ENCODE measurements at regions not wholly inside any gene's neighbourhood (a gene's known extent, or its start where the extent isn't known, plus 50 kb on each side); places are given as distances from the start of the nearest gene placed in this dataset.

DNA sequence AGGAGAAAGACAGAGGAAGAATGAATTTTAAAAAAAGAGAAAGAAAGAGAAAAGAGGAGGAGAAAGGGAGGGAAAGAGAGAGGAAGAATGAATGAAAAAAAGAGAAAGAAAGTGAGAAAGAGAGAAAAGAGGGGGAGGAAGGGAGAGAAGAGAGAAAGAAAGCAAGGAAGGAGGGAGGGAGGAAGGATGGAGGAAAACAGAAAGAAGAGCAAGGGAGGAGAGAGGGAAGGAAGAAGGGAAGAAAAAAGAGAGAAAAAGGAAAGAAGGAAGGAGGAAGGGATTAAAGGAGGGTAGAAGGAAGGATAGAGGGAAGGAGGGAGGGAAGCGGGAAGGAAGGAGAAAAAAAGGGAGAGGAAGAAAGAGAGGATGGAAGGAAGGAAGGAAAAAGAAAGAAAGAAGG, 122.3 kb upstream of the ZNF507 start:
- TF ChIP-seq, protein P1, sequence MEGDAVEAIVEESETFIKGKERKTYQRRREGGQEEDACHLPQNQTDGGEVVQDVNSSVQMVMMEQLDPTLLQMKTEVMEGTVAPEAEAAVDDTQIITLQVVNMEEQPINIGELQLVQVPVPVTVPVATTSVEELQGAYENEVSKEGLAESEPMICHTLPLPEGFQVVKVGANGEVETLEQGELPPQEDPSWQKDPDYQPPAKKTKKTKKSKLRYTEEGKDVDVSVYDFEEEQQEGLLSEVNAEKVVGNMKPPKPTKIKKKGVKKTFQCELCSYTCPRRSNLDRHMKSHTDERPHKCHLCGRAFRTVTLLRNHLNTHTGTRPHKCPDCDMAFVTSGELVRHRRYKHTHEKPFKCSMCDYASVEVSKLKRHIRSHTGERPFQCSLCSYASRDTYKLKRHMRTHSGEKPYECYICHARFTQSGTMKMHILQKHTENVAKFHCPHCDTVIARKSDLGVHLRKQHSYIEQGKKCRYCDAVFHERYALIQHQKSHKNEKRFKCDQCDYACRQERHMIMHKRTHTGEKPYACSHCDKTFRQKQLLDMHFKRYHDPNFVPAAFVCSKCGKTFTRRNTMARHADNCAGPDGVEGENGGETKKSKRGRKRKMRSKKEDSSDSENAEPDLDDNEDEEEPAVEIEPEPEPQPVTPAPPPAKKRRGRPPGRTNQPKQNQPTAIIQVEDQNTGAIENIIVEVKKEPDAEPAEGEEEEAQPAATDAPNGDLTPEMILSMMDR (IDR thresholded peaks at IDR 0.05; ENCODE audit: unreplicated experiment), result no peak
- H3K27me3 Mint-ChIP-seq (ENCODE audit: unreplicated experiment), result peaks cover 2% of the 10 kb centered on the region
- no peak overlapping the region for H3K27ac Mint-ChIP-seq (ENCODE audit: unreplicated experiment)

DNA sequence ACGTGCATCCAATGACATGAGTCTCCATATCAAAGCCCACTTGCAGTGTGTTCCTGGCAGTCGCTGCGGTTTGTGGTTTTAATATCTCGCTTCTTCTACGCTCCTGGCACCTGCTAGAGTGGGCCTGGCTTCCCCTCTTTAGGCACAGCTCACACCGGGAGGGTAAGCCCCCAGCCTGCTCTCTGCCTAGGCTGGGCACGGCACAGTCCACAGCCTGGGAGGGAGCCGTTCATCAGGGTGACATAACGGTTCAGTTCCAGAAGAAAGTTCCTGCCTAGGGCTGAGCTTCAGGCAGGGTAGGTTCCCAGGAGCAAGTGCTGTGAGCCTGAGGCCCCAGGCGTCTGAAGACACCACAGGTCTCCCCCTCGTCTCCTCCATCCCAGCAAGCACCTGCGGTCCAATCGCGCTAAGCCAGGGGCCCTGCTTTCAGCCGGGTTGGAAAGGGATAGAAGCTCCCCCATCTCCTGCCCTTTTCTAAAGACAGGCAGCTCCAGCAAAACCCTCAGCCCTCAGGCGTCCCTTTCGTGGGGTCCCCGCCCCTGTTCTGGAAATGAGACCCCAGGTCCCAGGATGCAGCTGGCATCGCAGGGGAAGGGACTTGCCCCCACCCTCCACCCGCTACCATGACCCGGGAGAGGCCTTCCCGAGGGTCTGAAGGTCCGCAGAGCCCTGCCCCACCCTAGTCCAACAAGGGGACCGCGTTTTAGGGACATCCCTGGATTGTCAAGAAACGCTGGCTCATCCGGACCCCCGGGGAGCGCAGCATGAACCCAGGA, 121.6 kb upstream of the ZNF507 start:
- TF ChIP-seq, protein P1 (IDR thresholded peaks at IDR 0.05; ENCODE audit: unreplicated experiment), result no peak
- H3K4me1 Mint-ChIP-seq (ENCODE audit: unreplicated experiment), result peaks cover 10% of the 10 kb centered on the region
- DNase-seq (ENCODE audit: low spot score), result no peak

More for the DNA sequence above, 122.3 kb upstream of the ZNF507 start:
- no peak for DNase-seq (ENCODE audit: low spot score)
- Mint-ChIP-seq H3K4me3 (ENCODE audit: unreplicated experiment) (no peak overlapping the region), H3K9me3 (ENCODE audit: unreplicated experiment) (no peaks in the 10 kb centered on the region), H3K4me1 (ENCODE audit: unreplicated experiment) (peaks cover 10% of the 10 kb centered on the region), H3K36me3 (ENCODE audit: low read depth, unreplicated experiment) (peaks cover 4% of the 10 kb centered on the region)

DNA sequence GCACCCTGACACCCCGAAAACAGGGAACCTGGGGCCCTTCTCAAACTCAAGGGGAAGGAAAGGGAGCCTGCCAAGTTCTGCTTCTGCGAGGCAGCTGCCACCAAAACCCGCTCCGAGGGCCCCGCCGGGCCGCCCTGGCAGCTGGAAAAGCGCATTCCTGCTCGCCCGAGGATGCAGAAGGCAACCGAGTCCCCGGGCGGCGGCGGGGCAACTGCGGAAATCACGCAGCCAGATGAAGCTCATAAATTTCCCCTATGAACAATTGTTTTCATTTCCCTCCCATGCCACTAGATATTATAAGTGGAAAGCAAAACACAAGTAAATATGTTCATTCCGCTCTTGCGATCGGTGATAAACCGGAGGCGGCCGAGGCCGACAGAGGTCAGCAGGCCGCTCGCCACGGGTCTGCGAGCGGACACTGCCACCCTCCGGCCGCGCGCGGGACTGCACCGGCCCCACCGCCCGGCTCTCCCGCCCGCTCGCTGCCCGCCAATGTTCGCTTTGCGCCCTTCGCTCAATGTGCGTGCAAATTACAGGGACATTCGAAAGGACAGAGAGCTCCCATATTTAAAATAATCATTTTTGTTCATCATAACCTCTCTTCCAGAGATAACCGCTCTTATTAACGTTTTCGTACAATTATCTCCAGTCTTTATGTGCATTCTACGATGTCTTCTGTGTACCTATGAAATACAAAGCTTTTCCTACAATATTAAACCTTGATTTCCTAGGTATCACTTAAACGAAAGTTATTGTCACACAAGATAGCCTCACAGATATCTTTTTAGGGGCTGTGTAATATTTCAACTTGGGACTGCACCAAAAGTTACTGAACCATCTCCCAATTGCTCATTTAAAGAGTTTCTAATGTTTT, 120.8 kb upstream of the ZNF507 start:
- peaks cover 2% of the 10 kb centered on the region for H3K27me3 Mint-ChIP-seq (ENCODE audit: unreplicated experiment)
- H3K4me1 Mint-ChIP-seq (ENCODE audit: unreplicated experiment), result peaks cover 10% of the 10 kb centered on the region

More for the DNA sequence above, 121.6 kb upstream of the ZNF507 start:
- H3K4me3 Mint-ChIP-seq (ENCODE audit: unreplicated experiment), result no peak overlapping the region
- H3K36me3 Mint-ChIP-seq (ENCODE audit: low read depth, unreplicated experiment), result peaks cover 4% of the 10 kb centered on the region
- H3K27ac Mint-ChIP-seq (ENCODE audit: unreplicated experiment), result no peak overlapping the region
- no peaks in the 10 kb centered on the region for H3K9me3 Mint-ChIP-seq (ENCODE audit: unreplicated experiment)
- H3K27me3 Mint-ChIP-seq (ENCODE audit: unreplicated experiment), result peaks cover 2% of the 10 kb centered on the region

DNA sequence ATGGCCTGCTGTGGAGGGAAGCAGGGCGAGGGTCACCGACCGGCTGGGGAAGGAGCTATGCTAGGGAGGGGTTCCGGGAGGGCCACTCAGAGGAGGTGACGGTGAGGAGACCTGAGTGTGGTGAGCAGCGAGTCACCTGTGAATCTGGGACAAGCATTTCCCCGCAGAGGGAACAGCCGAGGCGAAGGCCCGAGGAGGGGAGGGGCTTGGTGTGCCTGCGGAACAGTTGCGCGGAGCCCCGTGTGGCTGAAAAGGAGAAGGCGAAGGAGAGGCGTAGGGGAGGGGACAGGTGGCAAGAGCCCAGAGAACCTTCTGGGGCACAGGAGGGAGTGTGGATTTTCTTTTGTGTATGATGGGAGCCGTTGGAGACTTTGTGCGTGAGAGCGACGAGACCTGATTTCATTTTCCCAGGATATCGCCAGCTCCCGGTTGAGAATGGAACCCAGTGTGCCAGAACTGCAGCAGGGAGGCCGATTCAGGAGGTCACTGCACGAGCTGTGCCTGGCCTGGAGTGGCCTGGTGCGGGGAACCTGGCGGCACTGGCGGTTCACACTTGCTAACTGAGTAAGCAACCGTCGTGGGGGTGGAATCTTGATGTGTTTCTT, 117.7 kb upstream of the ZNF507 start:
- DNase-seq (ENCODE audit: low spot score), result no peak
- Mint-ChIP-seq H3K36me3 (ENCODE audit: low read depth, unreplicated experiment) (no peaks in the 10 kb centered on the region), H3K4me3 (ENCODE audit: unreplicated experiment) (no peak overlapping the region), H3K27me3 (ENCODE audit: unreplicated experiment) (peaks cover 3% of the 10 kb centered on the region), H3K27ac (ENCODE audit: unreplicated experiment) (no peak overlapping the region), H3K9me3 (ENCODE audit: unreplicated experiment) (no peaks in the 10 kb centered on the region), H3K4me1 (ENCODE audit: unreplicated experiment) (peaks cover 6% of the 10 kb centered on the region)
- TF ChIP-seq, protein P1 (IDR thresholded peaks at IDR 0.05; ENCODE audit: unreplicated experiment), result no peak

More for the DNA sequence above, 120.8 kb upstream of the ZNF507 start:
- Mint-ChIP-seq H3K9me3 (ENCODE audit: unreplicated experiment) (no peaks in the 10 kb centered on the region), H3K36me3 (ENCODE audit: low read depth, unreplicated experiment) (peaks cover 4% of the 10 kb centered on the region), H3K4me3 (ENCODE audit: unreplicated experiment) (peak overlapping the region; percentile 74), H3K27ac (ENCODE audit: unreplicated experiment) (no peak overlapping the region)
- peak; percentile 87 for DNase-seq (ENCODE audit: low spot score)
- TF ChIP-seq, protein P1 (IDR thresholded peaks at IDR 0.05; ENCODE audit: unreplicated experiment), result peak; percentile 99

Measured in endothelial cell (in vitro differentiated cells).